PFSK-1 (cell line): ENCODE measurements at regions not wholly inside any gene's neighbourhood (a gene's known extent, or its start where the extent isn't known, plus 50 kb on each side); places are given as distances from the start of the nearest gene placed in this dataset.

Experiments used
- POLR2AphosphoS5 ChIP-seq: IDR thresholded peaks from 2 replicates; pipeline ENCODE4 v1.6.1; 2012; ENCODE audit warnings: low read depth, mild to moderate bottlenecking, control low read depth, low read length, moderate library complexity
- TAF1 ChIP-seq: IDR thresholded peaks from 2 replicates; pipeline ENCODE4 v1.6.1; 2012; ENCODE audit warnings: low read length, control low read depth, borderline replicate concordance; ENCODE audit not compliant: insufficient read depth

GRCh38 chr6:156552849-156553248 is 224.3 kb upstream of the ARID1B start:
- TF ChIP-seq TAF1 (no peak), POLR2AphosphoS5 (no peak)
